ENCODE measurements at regions not wholly inside any gene's neighbourhood (a gene's known extent, or its start where the extent isn't known, plus 50 kb on each side); places are given as distances from the start of the nearest gene placed in this dataset.

GRCh38 chr14:104398656-104399055 lies 180.9 kb upstream of the C14orf180 start:
- Histone ChIP-seq H3K9me3 (ENCODE audit: low read depth, low read length, poor library complexity, severe bottlenecking) (peaks cover 7% of the 10 kb centered on the region), H3K4me1 (ENCODE audit: insufficient read depth, low read length, poor library complexity, severe bottlenecking) (no peaks in the 10 kb centered on the region), H3K4me3 (ENCODE audit: low read depth, low read length, poor library complexity, severe bottlenecking) (no peak overlapping the region), H3K36me3 (ENCODE audit: insufficient read depth, low read length, poor library complexity, severe bottlenecking) (no peaks in the 10 kb centered on the region), H3K27me3 (replicated peaks; ENCODE audit: insufficient read depth, low read depth, low read length, poor library complexity) (no peaks in the 10 kb centered on the region), H3K27ac (ENCODE audit: low read depth, low read length, poor library complexity, severe bottlenecking) (no peak overlapping the region)
- DNase-seq (ENCODE audit: low spot score) = no peak
- no TSS peak for BruUV-seq (replicated peaks)
- POLR2A ChIA-PET (ENCODE audit: low non-redundant PET) = interaction anchor here (0.7 kb wide), 1 partner anchor 405 kb away, joined by 3 read pairs; no protein-coding TSS in a partner anchor
- intact Hi-C loops (cut with micrococcal nuclease; ENCODE audit: unreplicated experiment) = no loop called here
- TF ChIP-seq CTCF (conservative IDR thresholded peaks at IDR 0.05; ENCODE audit: low read depth, low read length) (no peak), EZH2 (IDR thresholded peaks at IDR 0.05; ENCODE audit: borderline replicate concordance, low read depth, low read length, poor library complexity, severe bottlenecking) (no peak)
- CTCF ChIA-PET = no interaction called here

GRCh38 chr14:104399432-104400155 lies 180.0 kb upstream of the C14orf180 start:
- no TSS peak for BruUV-seq (replicated peaks)
- H3K4me1 ChIP-seq (ENCODE audit: insufficient read depth, low read length, poor library complexity, severe bottlenecking) = no peaks in the 10 kb centered on the region
- CTCF ChIA-PET = no interaction called here
- peaks cover 3% of the 10 kb centered on the region for H3K27me3 ChIP-seq (replicated peaks; ENCODE audit: insufficient read depth, low read depth, low read length, poor library complexity)
- no peaks in the 10 kb centered on the region for H3K36me3 ChIP-seq (ENCODE audit: insufficient read depth, low read length, poor library complexity, severe bottlenecking)
- intact Hi-C loops (cut with micrococcal nuclease; ENCODE audit: unreplicated experiment) = no loop called here
- no peak overlapping the region for H3K27ac ChIP-seq (ENCODE audit: low read depth, low read length, poor library complexity, severe bottlenecking)
- no peak overlapping the region for H3K4me3 ChIP-seq (ENCODE audit: low read depth, low read length, poor library complexity, severe bottlenecking)
- POLR2A ChIA-PET (ENCODE audit: low non-redundant PET) = no interaction called here
- no peak for DNase-seq (ENCODE audit: low spot score)
- no peak for TF ChIP-seq CTCF (conservative IDR thresholded peaks at IDR 0.05; ENCODE audit: low read depth, low read length)
- TF ChIP-seq EZH2 (IDR thresholded peaks at IDR 0.05; ENCODE audit: borderline replicate concordance, low read depth, low read length, poor library complexity, severe bottlenecking) = no peak
- H3K9me3 ChIP-seq (ENCODE audit: low read depth, low read length, poor library complexity, severe bottlenecking) = peaks cover 7% of the 10 kb centered on the region

GRCh38 chr14:104400355-104400754 lies 179.2 kb upstream of the C14orf180 start:
- H3K27ac ChIP-seq (ENCODE audit: low read depth, low read length, poor library complexity, severe bottlenecking) = no peak overlapping the region
- H3K36me3 ChIP-seq (ENCODE audit: insufficient read depth, low read length, poor library complexity, severe bottlenecking) = no peaks in the 10 kb centered on the region
- H3K27me3 ChIP-seq (replicated peaks; ENCODE audit: insufficient read depth, low read depth, low read length, poor library complexity) = peaks cover 9% of the 10 kb centered on the region
- CTCF ChIA-PET = no interaction called here
- POLR2A ChIA-PET (ENCODE audit: low non-redundant PET) = no interaction called here
- TF ChIP-seq EZH2 (IDR thresholded peaks at IDR 0.05; ENCODE audit: borderline replicate concordance, low read depth, low read length, poor library complexity, severe bottlenecking) = no peak
- no peak for TF ChIP-seq CTCF (conservative IDR thresholded peaks at IDR 0.05; ENCODE audit: low read depth, low read length)
- BruUV-seq (replicated peaks) = no TSS peak
- no peak overlapping the region for H3K4me3 ChIP-seq (ENCODE audit: low read depth, low read length, poor library complexity, severe bottlenecking)
- intact Hi-C loops (cut with micrococcal nuclease; ENCODE audit: unreplicated experiment) = no loop called here
- no peak for DNase-seq (ENCODE audit: low spot score)
- H3K9me3 ChIP-seq (ENCODE audit: low read depth, low read length, poor library complexity, severe bottlenecking) = peaks cover 7% of the 10 kb centered on the region
- H3K4me1 ChIP-seq (ENCODE audit: insufficient read depth, low read length, poor library complexity, severe bottlenecking) = no peaks in the 10 kb centered on the region
